Dendritic cell treated with granulocyte-macrophage colony-stimulating factor and Interleukin-4, amounts not matched to agents 40 ng/mL and 50 ng/mL, for 4 days (primary cell): ENCODE measurements at regions not wholly inside any gene's neighbourhood (a gene's known extent, or its start where the extent isn't known, plus 50 kb on each side); places are given as distances from the start of the nearest gene placed in this dataset.
"Not testable (repeated sequence)": the region's sequence is repeated elsewhere in the genome, so short reads cannot be mapped to it uniquely, and the experiment has no call there.

Source experiments
- H3K27ac Mint-ChIP-seq: one replicate; pipeline ENCODE4 v1.8.0; 2022; ENCODE audit warnings: mild to moderate bottlenecking, mixed read lengths
- H3K27me3 Mint-ChIP-seq: one replicate; pipeline ENCODE4 v1.8.0; 2022; ENCODE audit warnings: mild to moderate bottlenecking, mixed read lengths
- H3K36me3 Mint-ChIP-seq: one replicate; pipeline ENCODE4 v1.8.0; 2022; ENCODE audit warnings: low read depth, mixed read lengths
- H3K4me1 Mint-ChIP-seq: one replicate; pipeline ENCODE4 v1.8.0; 2022; ENCODE audit warnings: low read depth, mixed read lengths
- H3K4me3 Mint-ChIP-seq: one replicate; pipeline ENCODE4 v1.8.0; 2022; ENCODE audit warnings: mild to moderate bottlenecking, moderate library complexity, mixed read lengths
- H3K9me3 Mint-ChIP-seq: one replicate; pipeline ENCODE4 v1.8.0; 2022; ENCODE audit warnings: mixed read lengths
- intact Hi-C: fragments of 100-400 bp; cut with micrococcal nuclease; formaldehyde crosslinking; loops from one replicate; pipeline ENCODE4 v1.15.0; 2022

DNA sequence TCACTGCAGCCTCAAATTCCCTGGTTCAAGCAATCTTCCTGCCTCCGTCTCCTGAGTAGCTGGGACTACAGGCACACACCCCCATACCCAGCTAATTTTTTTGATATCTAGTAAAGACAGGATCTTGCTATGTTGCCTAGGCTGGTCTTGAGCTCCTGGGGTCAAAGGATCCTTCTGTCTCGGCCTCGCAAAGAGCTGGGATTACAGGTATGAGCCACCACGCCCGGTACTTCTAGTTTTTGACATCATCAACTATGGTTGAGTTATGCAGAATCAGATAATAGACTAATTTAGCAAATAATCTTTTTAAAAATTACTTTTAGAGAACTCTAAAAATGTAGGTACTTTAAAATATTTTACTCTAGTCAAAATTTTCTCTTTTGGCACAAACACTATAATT lies 166.2 kb downstream of the SOX4 start:
- Mint-ChIP-seq H3K4me1 (no peaks in the 10 kb centered on the region), H3K36me3 (no peaks in the 10 kb centered on the region), H3K9me3 (peaks cover 13% of the 10 kb centered on the region), H3K27ac (no peak overlapping the region), H3K4me3 (no peak overlapping the region), H3K27me3 (no peaks in the 10 kb centered on the region)
- intact Hi-C loops, result no loop called here

DNA sequence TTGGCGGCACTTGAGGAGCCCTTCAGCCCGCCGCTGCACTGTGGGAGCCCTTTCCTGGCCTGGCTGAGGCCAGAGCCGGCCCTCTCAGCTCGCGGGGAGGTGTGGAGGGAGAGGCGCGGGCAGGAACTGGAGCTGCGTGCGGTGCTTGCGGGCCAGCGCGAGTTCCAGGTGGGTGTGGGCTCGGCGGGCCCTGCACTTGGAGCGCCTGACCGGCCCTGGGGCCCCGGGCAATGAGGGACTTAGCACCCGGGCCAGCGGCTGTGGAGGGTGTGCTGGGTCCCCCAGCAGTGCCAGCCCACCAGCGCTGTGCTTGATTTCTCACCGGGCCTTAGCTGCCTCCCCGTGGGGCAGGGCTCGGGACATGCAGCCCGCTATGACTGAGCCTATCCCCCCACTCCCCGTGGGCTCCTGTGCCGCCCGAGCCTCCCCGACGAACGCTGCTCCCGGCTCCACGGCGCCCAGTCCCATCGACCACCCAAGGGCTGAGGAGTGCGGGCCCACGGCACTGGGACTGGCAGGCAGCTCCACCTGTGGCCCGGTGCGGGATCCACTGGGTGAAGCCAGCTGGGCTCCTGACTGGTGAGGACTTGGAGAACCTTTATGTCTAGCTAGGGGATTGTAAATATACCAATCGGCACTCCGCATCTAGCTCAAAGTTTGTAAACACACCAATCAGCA lies 167.6 kb downstream of the SOX4 start:
- peaks cover 13% of the 10 kb centered on the region for H3K9me3 Mint-ChIP-seq
- H3K36me3 Mint-ChIP-seq, H3K4me3 Mint-ChIP-seq, H3K27ac Mint-ChIP-seq, H3K4me1 Mint-ChIP-seq, intact Hi-C loops, H3K27me3 Mint-ChIP-seq: not testable (repeated sequence)

DNA sequence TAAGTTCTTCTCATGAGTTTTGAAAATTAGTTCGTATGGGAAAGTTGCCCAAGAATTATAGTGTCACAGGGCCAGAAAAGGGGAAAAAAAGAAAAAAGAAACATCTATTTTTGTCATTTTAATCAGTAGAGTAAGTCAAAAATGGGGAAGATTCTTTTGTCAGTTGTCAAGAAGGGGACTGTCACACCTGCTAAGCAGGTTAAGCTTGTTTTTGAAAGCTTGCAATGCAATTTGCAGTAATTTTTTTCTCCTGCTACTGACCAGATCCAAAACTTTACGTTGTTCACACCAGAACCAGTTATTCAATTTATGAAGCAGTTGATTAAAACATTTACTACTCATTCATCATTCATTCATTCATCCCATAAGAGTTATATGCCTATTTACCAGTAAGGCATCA lies 171.4 kb downstream of the SOX4 start:
- Mint-ChIP-seq H3K36me3 (no peaks in the 10 kb centered on the region), H3K27me3 (no peaks in the 10 kb centered on the region), H3K4me1 (no peaks in the 10 kb centered on the region), H3K9me3 (peaks cover 13% of the 10 kb centered on the region), H3K27ac (no peak overlapping the region), H3K4me3 (no peak overlapping the region)
- intact Hi-C loops, result no loop called here

DNA sequence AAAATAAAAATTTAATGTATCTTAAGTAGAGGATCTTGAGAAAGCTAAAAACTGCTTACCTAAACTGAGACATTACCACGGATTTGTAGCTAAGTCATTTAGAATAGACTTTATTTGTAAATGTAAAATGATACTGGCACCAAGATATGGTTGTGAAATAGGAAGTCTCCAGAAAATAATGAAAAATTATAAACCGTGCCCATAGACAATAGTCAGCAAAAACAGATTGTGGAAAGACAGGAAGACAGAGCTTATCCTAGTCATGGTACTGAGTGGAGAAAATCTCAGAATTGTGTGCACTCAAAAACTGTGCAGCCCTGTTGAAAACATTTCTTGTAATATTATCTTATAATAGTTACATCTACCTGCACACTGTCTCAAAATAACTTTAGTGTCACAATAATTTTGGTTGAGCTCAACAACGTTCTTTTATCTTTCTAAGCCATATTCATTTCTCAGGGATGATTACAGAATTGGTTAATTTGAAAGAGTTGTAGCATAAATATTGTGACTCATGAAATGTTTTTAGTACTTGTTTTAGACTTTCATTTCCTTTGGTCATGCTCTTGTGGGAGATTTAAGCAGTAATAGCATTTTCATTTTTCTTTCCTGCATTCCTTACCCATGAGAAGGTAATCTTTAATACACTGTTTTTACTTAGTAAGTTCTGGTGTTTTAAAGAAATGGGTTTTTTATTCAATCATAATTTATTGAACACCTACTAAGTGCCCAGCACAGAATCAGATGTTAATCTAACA lies 174.5 kb downstream of the SOX4 start:
- no peaks in the 10 kb centered on the region for H3K36me3 Mint-ChIP-seq
- no peaks in the 10 kb centered on the region for H3K4me1 Mint-ChIP-seq
- H3K9me3 Mint-ChIP-seq, result no peaks in the 10 kb centered on the region
- H3K27me3 Mint-ChIP-seq, result no peaks in the 10 kb centered on the region
- H3K27ac Mint-ChIP-seq, result no peak overlapping the region
- no peak overlapping the region for H3K4me3 Mint-ChIP-seq
- intact Hi-C loops, result no loop called here

DNA sequence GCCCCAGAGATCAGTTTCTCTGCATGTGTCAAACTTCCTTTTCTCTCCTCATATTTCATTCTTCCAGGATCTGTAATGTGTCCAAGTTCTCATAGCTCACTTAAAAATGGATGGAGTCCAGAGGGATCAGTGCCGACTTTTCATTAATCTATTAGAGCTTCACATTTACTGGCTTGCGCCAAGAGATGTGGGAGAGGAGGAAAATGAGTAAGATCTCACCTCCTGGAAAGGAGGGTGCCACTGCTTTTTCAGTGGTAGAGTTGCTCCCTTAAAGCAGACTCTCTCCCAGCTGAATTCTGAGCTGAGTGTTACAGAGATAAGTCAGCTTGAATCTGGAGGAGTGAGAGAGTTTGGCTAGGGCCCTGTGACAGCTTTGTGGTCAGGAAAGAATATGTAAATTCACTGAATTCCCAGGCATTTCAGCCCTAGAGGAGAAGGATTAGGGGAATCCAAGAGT lies 175.9 kb downstream of the SOX4 start:
- intact Hi-C loops, result no loop called here
- H3K9me3 Mint-ChIP-seq, result no peaks in the 10 kb centered on the region
- no peak overlapping the region for H3K27ac Mint-ChIP-seq
- H3K4me1 Mint-ChIP-seq, result no peaks in the 10 kb centered on the region
- H3K27me3 Mint-ChIP-seq, result no peaks in the 10 kb centered on the region
- no peak overlapping the region for H3K4me3 Mint-ChIP-seq
- no peaks in the 10 kb centered on the region for H3K36me3 Mint-ChIP-seq

DNA sequence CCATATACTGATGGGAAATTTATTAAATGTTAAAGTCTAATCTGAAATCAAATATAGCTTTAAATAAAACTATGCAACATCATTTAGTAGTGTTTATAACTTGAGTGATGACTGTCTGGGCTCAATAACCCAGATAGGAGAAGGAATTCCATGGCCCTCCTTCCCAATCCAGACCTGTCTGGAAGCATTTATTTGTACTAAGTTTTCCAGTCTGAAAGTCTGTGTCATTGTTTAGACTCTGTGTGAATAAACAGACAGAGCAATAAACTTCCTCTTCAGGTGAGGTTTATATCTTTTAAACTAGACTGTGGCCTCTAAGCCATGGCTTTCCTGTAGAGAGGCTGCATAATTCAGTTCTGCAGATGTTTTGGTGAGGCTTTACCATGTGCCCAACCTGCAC lies 176.4 kb downstream of the SOX4 start:
- Mint-ChIP-seq H3K27ac (no peak overlapping the region), H3K27me3 (no peaks in the 10 kb centered on the region), H3K4me1 (no peaks in the 10 kb centered on the region), H3K36me3 (no peaks in the 10 kb centered on the region), H3K4me3 (no peak overlapping the region), H3K9me3 (no peaks in the 10 kb centered on the region)
- intact Hi-C loops, result no loop called here

DNA sequence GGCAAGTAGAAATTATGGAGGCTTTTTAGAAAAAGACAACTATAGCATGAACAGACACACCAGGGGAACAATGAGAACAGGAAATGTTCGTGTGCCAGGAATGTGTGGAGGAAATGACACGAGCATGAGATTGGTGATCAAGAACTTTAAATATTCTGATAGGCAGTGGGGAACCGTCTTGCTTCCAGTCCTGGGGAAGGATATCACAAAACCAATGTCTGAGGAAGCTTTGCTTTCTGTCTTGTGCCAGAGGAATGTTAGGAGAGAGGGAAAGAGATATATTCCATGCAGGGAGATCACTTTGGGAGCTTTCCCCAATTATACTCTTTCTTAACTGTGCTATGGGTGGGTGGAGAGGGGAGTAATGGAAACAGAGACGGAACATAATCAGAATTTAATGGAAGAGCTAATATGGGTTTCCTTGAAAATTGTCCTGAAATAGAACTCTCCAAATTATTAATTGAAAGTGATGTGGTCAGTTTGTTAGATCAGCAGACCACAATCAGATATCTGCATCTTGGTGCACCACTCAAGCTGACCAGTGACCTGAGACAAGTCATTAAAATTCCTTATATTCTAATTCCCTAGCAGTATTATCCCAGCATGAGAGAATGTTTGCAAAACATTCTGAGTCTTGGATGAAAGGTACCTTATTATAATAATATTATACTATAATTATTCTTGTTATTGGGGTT lies 178.2 kb downstream of the SOX4 start:
- intact Hi-C loops, result no loop called here
- H3K27ac Mint-ChIP-seq, result no peak overlapping the region
- H3K27me3 Mint-ChIP-seq, result no peaks in the 10 kb centered on the region
- H3K36me3 Mint-ChIP-seq, result no peaks in the 10 kb centered on the region
- no peak overlapping the region for H3K4me3 Mint-ChIP-seq
- H3K4me1 Mint-ChIP-seq, result no peaks in the 10 kb centered on the region
- no peaks in the 10 kb centered on the region for H3K9me3 Mint-ChIP-seq

DNA sequence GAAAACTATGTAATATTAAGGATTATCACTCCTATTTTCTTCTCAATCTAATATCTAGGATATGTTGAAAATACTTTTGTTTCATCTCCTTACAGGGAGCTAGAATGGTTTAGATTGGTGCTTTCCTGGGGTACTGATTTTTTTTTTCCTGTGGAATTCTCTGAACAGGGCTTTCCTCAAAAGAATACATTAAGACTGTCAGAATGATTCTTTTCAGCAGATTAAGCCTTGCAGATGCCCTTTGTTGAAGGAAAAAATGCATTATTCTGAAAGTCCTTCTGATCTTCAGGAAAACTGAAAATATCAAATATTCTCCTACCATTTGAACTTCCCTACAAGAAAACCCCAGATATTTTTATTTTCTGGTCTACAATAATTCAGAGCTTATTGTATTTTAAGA lies 178.9 kb downstream of the SOX4 start:
- H3K36me3 Mint-ChIP-seq, result no peaks in the 10 kb centered on the region
- no peak overlapping the region for H3K27ac Mint-ChIP-seq
- no peak overlapping the region for H3K4me3 Mint-ChIP-seq
- intact Hi-C loops, result no loop called here
- H3K4me1 Mint-ChIP-seq, result no peaks in the 10 kb centered on the region
- no peaks in the 10 kb centered on the region for H3K27me3 Mint-ChIP-seq
- H3K9me3 Mint-ChIP-seq, result no peaks in the 10 kb centered on the region

DNA sequence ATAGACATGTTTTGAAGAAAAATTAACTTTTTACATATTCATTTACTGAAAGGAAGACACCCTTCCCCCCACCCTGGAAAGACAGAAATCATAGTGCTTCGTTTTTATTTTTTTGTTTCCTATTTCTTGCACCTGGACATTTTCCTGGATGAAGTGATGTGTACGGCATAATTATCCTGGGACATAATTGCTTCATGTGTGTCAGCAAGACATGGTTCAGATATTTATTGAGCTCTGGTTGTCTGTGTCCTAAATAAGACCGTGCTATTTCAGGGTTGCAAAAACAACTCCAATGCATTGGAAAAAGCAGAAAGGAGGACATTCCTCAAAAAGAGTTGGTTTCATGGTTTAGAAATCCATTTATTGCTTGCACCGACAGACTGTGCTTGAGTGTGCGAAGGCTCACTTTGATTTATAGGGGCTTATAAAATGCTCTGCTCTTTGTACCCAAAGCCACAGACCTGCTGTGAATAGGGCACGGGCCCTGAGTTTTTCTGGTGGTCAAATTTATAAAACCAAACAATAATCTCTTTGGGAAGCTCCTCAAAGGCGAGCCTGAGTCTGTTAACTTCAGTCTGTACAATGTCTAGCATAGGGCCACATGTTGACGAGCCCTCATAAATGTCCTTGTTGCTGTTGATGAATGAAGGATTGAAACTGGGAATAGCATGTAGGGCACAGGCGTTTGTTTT lies 179.5 kb downstream of the SOX4 start:
- no peaks in the 10 kb centered on the region for H3K36me3 Mint-ChIP-seq
- H3K4me1 Mint-ChIP-seq, result no peaks in the 10 kb centered on the region
- H3K27me3 Mint-ChIP-seq, result no peaks in the 10 kb centered on the region
- no peak overlapping the region for H3K27ac Mint-ChIP-seq
- intact Hi-C loops, result no loop called here
- H3K9me3 Mint-ChIP-seq, result no peaks in the 10 kb centered on the region
- H3K4me3 Mint-ChIP-seq, result no peak overlapping the region

DNA sequence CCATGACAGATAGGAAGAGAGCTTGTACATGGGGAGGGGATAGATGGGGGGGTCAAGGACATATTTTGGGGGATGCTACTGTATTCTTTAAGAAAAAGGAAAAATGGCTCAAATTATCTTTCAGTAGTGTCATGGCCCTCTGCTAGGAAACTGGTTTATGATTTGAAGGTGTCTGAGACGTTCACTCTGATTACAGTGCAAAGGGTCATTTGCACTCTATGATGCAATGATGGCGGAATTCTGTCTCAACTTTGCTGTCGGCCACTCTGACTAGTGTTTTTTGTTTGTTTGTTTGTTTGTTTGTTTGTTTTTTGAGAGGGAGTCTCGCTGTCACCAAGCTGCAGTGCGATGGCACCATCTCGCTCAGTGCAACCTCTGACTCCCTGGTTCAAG lies 180.0 kb downstream of the SOX4 start:
- H3K36me3 Mint-ChIP-seq, result no peaks in the 10 kb centered on the region
- H3K27ac Mint-ChIP-seq, result no peak overlapping the region
- H3K9me3 Mint-ChIP-seq, result no peaks in the 10 kb centered on the region
- no peaks in the 10 kb centered on the region for H3K27me3 Mint-ChIP-seq
- intact Hi-C loops, result no loop called here
- no peaks in the 10 kb centered on the region for H3K4me1 Mint-ChIP-seq
- no peak overlapping the region for H3K4me3 Mint-ChIP-seq

DNA sequence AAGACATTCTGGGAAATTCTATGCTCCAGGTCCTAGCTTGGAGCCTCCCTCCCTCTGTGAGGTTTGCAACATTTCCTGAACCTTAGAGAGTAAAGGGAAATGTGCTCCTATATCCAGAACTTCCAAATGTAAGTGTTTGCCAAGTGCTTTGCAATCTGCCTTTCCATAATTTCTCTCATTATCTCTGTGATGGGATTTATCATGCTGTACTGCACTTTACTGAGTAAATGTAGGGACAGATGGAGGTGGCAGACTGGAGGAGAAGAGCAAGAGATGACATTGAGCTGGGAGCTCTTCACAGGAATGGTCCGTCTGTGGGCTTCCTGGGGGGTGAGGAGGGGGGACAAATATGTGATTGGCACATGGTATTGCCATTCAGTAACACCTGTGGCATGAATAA lies 184.3 kb downstream of the SOX4 start:
- Mint-ChIP-seq H3K36me3 (no peaks in the 10 kb centered on the region), H3K27ac (no peak overlapping the region), H3K4me3 (no peak overlapping the region), H3K27me3 (no peaks in the 10 kb centered on the region), H3K9me3 (no peaks in the 10 kb centered on the region), H3K4me1 (no peaks in the 10 kb centered on the region)
- intact Hi-C loops, result no loop called here

DNA sequence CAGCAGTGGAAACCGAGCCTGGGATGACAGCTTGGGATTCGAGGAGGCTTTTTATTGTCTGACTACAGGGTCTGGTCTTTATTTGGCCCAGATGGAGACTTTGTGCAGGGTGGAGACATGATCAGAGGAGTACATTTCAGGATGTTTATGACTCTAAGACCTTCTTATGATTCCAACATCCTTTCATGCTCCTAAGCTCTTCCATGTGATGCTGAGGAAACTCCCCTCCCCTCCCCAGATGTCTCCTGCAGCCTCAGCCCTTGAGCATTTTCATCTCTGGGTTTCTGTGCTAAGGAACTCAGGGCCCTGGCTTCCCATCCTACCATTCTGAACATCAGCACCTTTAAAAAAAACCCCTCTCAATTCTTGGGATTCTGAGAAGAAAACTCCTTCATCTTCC lies 186.6 kb downstream of the SOX4 start:
- no peaks in the 10 kb centered on the region for H3K4me1 Mint-ChIP-seq
- no peak overlapping the region for H3K27ac Mint-ChIP-seq
- H3K4me3 Mint-ChIP-seq, result no peak overlapping the region
- no peaks in the 10 kb centered on the region for H3K27me3 Mint-ChIP-seq
- intact Hi-C loops, result no loop called here
- H3K9me3 Mint-ChIP-seq, result no peaks in the 10 kb centered on the region
- H3K36me3 Mint-ChIP-seq, result no peaks in the 10 kb centered on the region

DNA sequence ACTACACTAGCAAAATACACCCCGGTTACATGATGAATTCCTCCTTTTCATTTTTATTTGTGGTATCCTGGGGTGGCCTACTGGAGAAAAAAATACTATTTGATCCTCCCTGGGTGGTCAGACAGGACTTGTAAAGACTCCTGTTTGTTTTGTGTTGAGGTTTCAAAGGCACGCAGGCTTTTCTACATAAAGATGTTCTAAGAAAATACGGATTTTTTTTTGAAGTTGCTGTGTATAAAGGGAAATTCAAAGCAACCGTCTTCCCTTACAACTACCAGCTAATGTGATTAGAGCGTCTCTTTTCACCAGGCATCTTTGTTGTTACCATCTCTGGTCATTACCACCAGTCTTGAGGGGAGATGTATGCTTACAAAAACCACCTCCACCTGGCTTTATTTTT lies 187.1 kb downstream of the SOX4 start:
- Mint-ChIP-seq H3K27ac (no peak overlapping the region), H3K27me3 (no peaks in the 10 kb centered on the region), H3K36me3 (no peaks in the 10 kb centered on the region), H3K9me3 (no peaks in the 10 kb centered on the region), H3K4me3 (no peak overlapping the region), H3K4me1 (no peaks in the 10 kb centered on the region)
- intact Hi-C loops, result no loop called here

DNA sequence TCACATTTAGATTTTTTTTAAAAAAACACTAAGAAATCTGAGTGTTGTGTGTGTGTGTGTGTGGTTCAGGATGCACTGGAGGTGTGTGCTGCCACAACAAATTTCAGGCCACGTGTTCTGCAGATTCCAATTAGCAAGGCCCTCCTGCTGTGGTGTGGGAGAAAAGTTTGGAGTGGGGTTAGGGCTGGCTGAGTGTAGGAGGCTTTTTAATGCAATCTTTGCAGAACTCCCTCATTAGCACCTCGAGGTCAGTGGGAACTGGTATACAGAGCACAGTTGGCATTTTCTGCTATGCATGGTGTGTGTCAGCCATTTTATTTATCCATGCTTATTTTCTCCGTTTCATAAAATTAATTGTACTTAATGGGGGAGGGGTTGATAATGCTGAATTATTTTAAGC lies 187.6 kb downstream of the SOX4 start:
- Mint-ChIP-seq H3K4me3 (no peak overlapping the region), H3K4me1 (no peaks in the 10 kb centered on the region), H3K36me3 (no peaks in the 10 kb centered on the region), H3K9me3 (no peaks in the 10 kb centered on the region), H3K27ac (no peak overlapping the region), H3K27me3 (no peaks in the 10 kb centered on the region)
- intact Hi-C loops, result no loop called here
